HEK293 (cell line): ENCODE measurements at regions not wholly inside any gene's neighbourhood (a gene's known extent, or its start where the extent isn't known, plus 50 kb on each side); places are given as distances from the start of the nearest gene placed in this dataset.

Experiments used
- GLIS1 ChIP-seq: fragments of 450-650 bp; formaldehyde crosslinking; IDR thresholded peaks from 2 replicates; pipeline ENCODE4 v1.5.1; 2016; ENCODE audit warnings: missing biosample characterization, missing genetic modification characterization
- KLF1 ChIP-seq: fragments of 450-650 bp; formaldehyde crosslinking; IDR thresholded peaks from 2 replicates; pipeline ENCODE4 v1.5.1; 2016; ENCODE audit warnings: missing biosample characterization, missing genetic modification characterization
- MEIS1 ChIP-seq: sonication (generic); formaldehyde crosslinking; IDR thresholded peaks from 2 replicates; pipeline ENCODE4 v1.8.1; 2022; ENCODE audit warnings: missing genetic modification reagents, mild to moderate bottlenecking, borderline replicate concordance
- TCF7L2 ChIP-seq: IDR thresholded peaks from 2 replicates; pipeline ENCODE4 v1.6.1; 2011; ENCODE audit warnings: low read depth, mild to moderate bottlenecking, inconsistent platforms, low read length, moderate library complexity, borderline replicate concordance
- ZNF10 ChIP-seq: fragments of 450-650 bp; formaldehyde crosslinking; IDR thresholded peaks from 2 replicates; pipeline ENCODE4 v1.5.1; 2017; ENCODE audit warnings: missing biosample characterization, missing genetic modification characterization
- ZNF350 ChIP-seq: fragments of 450-650 bp; formaldehyde crosslinking; IDR thresholded peaks from 2 replicates; pipeline ENCODE4 v1.5.0; 2017; ENCODE audit warnings: missing biosample characterization, mild to moderate bottlenecking, missing genetic modification characterization
- ZNF747 ChIP-seq: fragments of 450-650 bp; formaldehyde crosslinking; IDR thresholded peaks from 2 replicates; pipeline ENCODE4 v1.5.1; 2016; ENCODE audit warnings: missing biosample characterization, missing genetic modification characterization
- TF ChIP-seq, protein P1 (sequence below): fragments of 450-650 bp; formaldehyde crosslinking; IDR thresholded peaks from 2 replicates; pipeline ENCODE4 v1.5.1; 2016; ENCODE audit warnings: missing biosample characterization, missing genetic modification characterization
- TF ChIP-seq, protein P2 (sequence below): fragments of 450-650 bp; formaldehyde crosslinking; IDR thresholded peaks from 2 replicates; pipeline ENCODE4 v1.5.1; 2016; ENCODE audit warnings: missing biosample characterization, missing genetic modification characterization
- TF ChIP-seq, protein P3 (sequence below): fragments of 450-650 bp; formaldehyde crosslinking; IDR thresholded peaks from 2 replicates; pipeline ENCODE4 v1.5.1; 2016; ENCODE audit warnings: missing biosample characterization, missing genetic modification characterization

DNA sequence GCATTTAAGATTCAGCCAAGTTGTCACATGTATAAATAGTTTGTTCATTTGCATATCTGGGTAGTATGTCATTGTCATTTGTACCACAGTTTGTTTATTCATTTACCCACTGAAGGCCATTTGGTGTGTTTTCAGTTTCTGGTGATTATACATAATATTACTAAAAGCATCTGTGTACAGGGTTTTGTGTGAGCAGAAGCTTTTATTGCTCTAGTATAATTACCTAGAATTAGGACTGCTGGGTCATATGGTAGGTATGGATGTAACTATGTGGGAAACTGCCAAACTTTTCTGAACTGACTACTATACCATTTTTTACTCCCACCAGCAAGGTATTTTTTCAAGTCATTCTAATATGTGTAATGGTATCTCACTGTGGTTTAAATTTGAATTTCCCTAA, 584.0 kb upstream of the GHITM start:
- TF ChIP-seq, protein P1, sequence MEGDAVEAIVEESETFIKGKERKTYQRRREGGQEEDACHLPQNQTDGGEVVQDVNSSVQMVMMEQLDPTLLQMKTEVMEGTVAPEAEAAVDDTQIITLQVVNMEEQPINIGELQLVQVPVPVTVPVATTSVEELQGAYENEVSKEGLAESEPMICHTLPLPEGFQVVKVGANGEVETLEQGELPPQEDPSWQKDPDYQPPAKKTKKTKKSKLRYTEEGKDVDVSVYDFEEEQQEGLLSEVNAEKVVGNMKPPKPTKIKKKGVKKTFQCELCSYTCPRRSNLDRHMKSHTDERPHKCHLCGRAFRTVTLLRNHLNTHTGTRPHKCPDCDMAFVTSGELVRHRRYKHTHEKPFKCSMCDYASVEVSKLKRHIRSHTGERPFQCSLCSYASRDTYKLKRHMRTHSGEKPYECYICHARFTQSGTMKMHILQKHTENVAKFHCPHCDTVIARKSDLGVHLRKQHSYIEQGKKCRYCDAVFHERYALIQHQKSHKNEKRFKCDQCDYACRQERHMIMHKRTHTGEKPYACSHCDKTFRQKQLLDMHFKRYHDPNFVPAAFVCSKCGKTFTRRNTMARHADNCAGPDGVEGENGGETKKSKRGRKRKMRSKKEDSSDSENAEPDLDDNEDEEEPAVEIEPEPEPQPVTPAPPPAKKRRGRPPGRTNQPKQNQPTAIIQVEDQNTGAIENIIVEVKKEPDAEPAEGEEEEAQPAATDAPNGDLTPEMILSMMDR (tag by site-specific recombination): no peak
- TF ChIP-seq ZNF10 (tag by site-specific recombination) (no peak), ZNF350 (tag by site-specific recombination) (no peak), MEIS1 (CRISPR knock-in tag) (no peak), GLIS1 (tag by site-specific recombination) (no peak), TCF7L2 (no peak), KLF1 (no peak), ZNF747 (no peak)
- TF ChIP-seq, protein P2, sequence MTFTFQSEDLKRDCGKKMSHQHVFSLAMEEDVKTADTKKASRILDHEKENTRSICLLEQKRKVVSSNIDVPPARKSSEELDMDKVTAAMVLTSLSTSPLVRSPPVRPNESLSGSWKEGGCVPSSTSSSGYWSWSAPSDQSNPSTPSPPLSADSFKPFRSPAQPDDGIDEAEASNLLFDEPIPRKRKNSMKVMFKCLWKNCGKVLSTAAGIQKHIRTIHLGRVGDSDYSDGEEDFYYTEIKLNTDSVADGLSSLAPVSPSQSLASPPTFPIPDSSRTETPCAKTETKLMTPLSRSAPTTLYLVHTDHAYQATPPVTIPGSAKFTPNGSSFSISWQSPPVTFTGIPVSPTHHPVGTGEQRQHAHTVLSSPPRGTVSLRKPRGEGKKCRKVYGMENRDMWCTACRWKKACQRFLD (tag by site-specific recombination): no peak
- TF ChIP-seq, protein P3, sequence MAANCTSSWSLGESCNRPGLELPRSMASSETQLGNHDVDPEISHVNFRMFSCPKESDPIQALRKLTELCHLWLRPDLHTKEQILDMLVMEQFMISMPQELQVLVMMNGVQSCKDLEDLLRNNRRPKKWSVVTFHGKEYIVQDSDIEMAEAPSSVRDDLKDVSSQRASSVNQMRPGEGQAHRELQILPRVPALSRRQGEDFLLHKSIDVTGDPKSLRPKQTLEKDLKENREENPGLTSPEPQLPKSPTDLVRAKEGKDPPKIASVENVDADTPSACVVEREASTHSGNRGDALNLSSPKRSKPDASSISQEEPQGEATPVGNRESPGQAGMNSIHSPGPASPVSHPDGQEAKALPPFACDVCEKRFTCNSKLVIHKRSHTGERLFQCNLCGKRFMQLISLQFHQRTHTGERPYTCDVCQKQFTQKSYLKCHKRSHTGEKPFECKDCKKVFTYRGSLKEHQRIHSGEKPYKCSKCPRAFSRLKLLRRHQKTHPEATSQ: no peak
